ENCODE measurements at regions not wholly inside any gene's neighbourhood (a gene's known extent, or its start where the extent isn't known, plus 50 kb on each side); places are given as distances from the start of the nearest gene placed in this dataset.

DNA sequence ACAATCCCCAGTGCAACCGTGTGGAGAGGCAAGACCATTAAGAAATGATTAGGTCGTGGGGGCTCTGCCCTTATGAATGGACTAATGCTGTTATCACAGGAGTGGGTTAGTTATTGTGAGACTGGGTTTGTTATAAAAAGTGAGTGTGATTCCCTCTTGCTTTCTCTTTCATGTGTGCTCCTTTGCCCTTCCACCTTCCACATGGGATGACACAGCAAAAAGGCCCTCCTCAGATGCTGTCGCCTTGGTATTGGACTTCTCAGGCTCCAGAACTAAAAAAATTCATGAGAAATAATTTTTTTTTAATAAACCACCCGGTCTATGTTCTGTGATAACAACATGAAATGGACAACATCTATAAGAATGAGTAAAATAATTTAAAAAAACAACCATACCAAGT, 136.1 kb upstream of the PCBD1 start:
- TF ChIP-seq, protein P1, sequence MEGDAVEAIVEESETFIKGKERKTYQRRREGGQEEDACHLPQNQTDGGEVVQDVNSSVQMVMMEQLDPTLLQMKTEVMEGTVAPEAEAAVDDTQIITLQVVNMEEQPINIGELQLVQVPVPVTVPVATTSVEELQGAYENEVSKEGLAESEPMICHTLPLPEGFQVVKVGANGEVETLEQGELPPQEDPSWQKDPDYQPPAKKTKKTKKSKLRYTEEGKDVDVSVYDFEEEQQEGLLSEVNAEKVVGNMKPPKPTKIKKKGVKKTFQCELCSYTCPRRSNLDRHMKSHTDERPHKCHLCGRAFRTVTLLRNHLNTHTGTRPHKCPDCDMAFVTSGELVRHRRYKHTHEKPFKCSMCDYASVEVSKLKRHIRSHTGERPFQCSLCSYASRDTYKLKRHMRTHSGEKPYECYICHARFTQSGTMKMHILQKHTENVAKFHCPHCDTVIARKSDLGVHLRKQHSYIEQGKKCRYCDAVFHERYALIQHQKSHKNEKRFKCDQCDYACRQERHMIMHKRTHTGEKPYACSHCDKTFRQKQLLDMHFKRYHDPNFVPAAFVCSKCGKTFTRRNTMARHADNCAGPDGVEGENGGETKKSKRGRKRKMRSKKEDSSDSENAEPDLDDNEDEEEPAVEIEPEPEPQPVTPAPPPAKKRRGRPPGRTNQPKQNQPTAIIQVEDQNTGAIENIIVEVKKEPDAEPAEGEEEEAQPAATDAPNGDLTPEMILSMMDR (IDR thresholded peaks at IDR 0.05), result no peak
- no peak for TF ChIP-seq POLR2A (IDR thresholded peaks at IDR 0.05)
